Activated naive CD8-positive, alpha-beta T cell treated with anti-CD3 and anti-CD28 coated beads, Interleukin-2, amount 50 U/mL, for 24 hours (primary cell): ENCODE measurements at regions not wholly inside any gene's neighbourhood (a gene's known extent, or its start where the extent isn't known, plus 50 kb on each side); places are given as distances from the start of the nearest gene placed in this dataset.
"Not testable (repeated sequence)": the region's sequence is repeated elsewhere in the genome, so short reads cannot be mapped to it uniquely, and the experiment has no call there.

Experiments
- ATAC-seq: fragments of 150-1000 bp; cut with Tn5 transposase; one replicate; pipeline ENCODE4 v1.10.0; 2021
- DNase-seq: peaks from one replicate; pipeline ENCODE4 v3.0.0; 2021
- H3K27ac Mint-ChIP-seq: one replicate; pipeline ENCODE4 v1.8.0; 2021; ENCODE audit warnings: mild to moderate bottlenecking, mixed read lengths
- H3K27me3 Mint-ChIP-seq: one replicate; pipeline ENCODE4 v1.8.0; 2021; ENCODE audit warnings: mixed read lengths
- H3K36me3 Mint-ChIP-seq: one replicate; pipeline ENCODE4 v1.8.0; 2021; ENCODE audit warnings: low read depth, mixed read lengths
- H3K4me1 Mint-ChIP-seq: one replicate; pipeline ENCODE4 v1.8.0; 2021; ENCODE audit warnings: mixed read lengths
- H3K4me3 Mint-ChIP-seq: one replicate; pipeline ENCODE4 v1.8.0; 2021; ENCODE audit warnings: mild to moderate bottlenecking, moderate library complexity, mixed read lengths
- H3K9me3 Mint-ChIP-seq: one replicate; pipeline ENCODE4 v1.8.0; 2021; ENCODE audit warnings: mixed read lengths

DNA sequence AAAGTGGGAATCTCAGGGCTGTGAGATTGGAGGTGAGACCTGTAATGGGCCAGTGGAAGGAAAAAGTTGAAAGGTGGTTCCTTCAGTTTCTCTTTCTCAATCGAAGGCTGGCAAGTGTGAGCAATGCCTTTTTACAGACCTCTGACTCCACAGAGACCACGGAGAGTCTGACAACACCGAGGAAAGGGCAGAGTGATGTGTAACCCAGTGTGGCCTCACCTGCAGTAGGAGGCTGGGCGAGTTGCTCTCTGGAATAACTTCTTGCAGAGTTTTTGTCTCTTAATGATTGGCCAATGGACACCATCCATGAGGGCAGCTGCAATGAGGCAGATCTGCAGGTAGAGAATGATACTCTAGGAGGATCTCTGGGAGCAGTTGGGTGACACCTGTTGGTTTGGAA lies 115.8 kb downstream of the CRYBB2 start:
- not testable (repeated sequence) for H3K9me3 Mint-ChIP-seq, H3K27me3 Mint-ChIP-seq, H3K27ac Mint-ChIP-seq, H3K36me3 Mint-ChIP-seq, DNase-seq, H3K4me3 Mint-ChIP-seq, H3K4me1 Mint-ChIP-seq
- peak; percentile 85 for ATAC-seq

DNA sequence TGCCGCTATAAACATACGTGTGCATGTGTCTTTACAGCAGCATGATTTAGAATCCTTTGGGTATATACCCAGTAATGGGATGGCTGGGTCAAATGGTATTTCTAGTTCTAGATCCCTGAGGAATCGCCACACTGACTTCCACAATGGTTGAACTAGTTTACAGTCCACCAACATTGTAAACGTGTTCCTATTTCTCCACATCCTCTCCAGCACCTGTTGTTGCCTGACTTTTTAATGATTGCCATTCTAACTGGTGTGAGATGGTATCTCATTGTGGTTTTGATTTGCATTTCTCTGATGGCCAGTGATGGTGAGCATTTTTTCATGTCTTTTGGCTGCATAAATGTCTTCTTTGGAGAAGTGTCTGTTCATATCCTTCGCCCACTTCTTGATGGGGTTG lies 121.1 kb downstream of the CRYBB2 start:
- H3K4me1 Mint-ChIP-seq, H3K4me3 Mint-ChIP-seq, ATAC-seq, H3K36me3 Mint-ChIP-seq, H3K27ac Mint-ChIP-seq, DNase-seq, H3K27me3 Mint-ChIP-seq: not testable (repeated sequence)
- H3K9me3 Mint-ChIP-seq = peaks cover 19% of the 10 kb centered on the region

DNA sequence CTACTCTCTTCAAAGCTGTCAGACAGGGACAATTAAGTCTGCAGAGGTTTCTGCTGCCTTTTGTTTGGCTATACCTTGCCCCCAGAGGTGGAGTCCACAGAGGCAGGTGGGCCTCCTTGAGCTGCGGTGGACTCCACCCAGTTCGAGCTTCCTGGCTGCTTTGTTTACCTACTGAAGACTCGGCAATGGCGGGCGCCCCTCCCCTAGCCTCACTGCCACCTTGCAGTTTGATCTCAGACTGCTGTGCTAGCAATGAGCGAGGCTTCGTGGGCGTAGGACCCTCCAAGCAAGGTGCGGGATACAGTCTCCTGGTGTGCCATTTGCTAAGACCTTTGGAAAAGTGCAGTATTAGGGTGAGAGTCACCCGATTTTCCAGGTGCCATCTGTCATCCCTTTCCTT lies 124.9 kb downstream of the CRYBB2 start:
- peaks cover 22% of the 10 kb centered on the region for H3K36me3 Mint-ChIP-seq
- H3K4me3 Mint-ChIP-seq, H3K27ac Mint-ChIP-seq, H3K9me3 Mint-ChIP-seq, ATAC-seq, DNase-seq, H3K4me1 Mint-ChIP-seq, H3K27me3 Mint-ChIP-seq: not testable (repeated sequence)

DNA sequence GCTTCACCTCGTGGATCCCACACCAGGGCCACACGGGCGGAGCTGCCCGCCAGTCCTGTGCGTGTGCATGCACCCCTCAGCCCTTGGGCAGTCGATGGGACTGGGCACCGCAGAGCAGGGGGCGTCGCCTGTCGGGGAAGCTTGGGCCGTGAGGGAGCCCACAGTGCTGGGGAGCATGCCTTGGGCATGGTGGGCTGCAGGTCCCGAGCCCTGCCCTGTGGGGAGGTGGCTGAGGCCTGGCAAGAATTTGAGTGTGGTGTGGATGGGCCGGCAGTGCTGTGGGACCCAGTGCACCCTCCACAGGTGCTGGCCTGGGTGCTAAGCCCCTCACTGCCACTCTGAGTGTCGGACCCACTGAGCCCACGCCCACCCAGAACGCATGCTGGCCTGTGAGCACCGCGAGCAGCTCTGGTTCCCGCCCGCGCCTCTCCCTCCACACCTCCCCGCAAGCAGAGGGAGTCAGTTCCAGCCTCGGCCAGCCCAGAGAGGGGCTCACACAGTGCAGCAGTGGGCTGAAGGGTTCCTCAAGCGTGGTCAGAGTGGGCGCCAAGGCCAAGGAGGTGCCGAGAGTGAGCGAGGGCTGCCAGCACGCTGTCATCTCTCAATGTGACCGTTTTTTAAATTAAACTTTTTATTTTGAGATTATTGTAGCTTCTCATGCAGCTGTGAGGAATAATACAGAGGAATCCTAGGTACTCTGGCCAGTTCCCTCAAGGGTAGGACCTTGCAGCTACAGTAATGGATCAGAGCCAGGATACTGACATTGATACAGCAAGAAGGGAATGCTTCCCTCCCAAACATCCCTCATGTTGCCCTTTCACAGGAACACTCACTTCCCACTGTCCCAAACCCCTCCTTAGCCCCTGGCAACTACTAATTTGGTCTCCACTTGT lies 127.7 kb downstream of the CRYBB2 start:
- peaks cover 38% of the 10 kb centered on the region for H3K36me3 Mint-ChIP-seq
- DNase-seq (no peak), ATAC-seq (peak; percentile 36)

DNA sequence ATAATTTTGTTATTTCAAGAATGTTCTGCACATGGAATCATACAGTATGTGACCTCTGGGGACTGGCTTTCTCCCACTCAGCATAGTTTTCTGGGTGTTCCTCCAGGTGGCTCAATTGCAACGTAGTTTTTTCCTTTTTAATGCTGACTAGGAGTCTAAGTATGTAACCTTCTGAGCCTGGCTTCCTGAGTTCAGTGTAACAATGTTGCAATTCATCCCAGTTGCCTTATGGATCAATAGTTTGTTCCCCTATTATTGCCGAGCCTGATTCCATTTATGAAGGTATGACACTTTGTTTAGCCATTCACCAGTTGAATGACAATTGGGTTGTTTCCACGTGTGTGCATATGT lies 128.3 kb downstream of the CRYBB2 start:
- Mint-ChIP-seq H3K27me3 (no peaks in the 10 kb centered on the region), H3K4me3 (no peak overlapping the region), H3K27ac (no peak overlapping the region), H3K4me1 (no peaks in the 10 kb centered on the region), H3K9me3 (peaks cover 5% of the 10 kb centered on the region), H3K36me3 (peaks cover 44% of the 10 kb centered on the region)
- ATAC-seq (no peak), DNase-seq (no peak)

More for the DNA sequence above, 127.7 kb downstream of the CRYBB2 start:
- Mint-ChIP-seq H3K27ac (no peak overlapping the region), H3K9me3 (peaks cover 7% of the 10 kb centered on the region), H3K4me1 (no peaks in the 10 kb centered on the region), H3K4me3 (no peak overlapping the region), H3K27me3 (no peaks in the 10 kb centered on the region)

DNA sequence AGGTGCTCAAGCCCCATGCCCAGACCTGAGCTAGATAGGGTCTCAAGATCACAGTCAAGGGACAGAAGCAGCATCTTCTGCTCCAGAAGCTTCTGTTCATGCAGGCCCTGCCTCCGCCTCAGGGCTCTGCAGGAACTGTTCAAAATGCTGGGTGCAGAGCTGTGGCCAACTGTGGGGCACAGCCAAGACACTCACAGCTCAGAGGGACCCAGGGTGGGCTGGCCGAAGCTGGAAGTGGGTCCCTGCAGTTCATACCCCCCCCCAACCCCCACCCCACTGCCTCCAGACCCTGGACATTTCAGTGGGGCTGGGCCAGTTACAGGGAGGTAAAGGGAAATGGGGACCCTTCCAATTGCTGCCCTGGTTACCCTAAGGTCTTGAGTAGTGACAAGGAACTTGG lies 129.0 kb downstream of the CRYBB2 start:
- ATAC-seq = no peak
- H3K4me3 Mint-ChIP-seq = no peak overlapping the region
- no peaks in the 10 kb centered on the region for H3K27me3 Mint-ChIP-seq
- DNase-seq = no peak
- no peak overlapping the region for H3K27ac Mint-ChIP-seq
- H3K9me3 Mint-ChIP-seq = peaks cover 4% of the 10 kb centered on the region
- H3K36me3 Mint-ChIP-seq = peaks cover 45% of the 10 kb centered on the region
- no peaks in the 10 kb centered on the region for H3K4me1 Mint-ChIP-seq

DNA sequence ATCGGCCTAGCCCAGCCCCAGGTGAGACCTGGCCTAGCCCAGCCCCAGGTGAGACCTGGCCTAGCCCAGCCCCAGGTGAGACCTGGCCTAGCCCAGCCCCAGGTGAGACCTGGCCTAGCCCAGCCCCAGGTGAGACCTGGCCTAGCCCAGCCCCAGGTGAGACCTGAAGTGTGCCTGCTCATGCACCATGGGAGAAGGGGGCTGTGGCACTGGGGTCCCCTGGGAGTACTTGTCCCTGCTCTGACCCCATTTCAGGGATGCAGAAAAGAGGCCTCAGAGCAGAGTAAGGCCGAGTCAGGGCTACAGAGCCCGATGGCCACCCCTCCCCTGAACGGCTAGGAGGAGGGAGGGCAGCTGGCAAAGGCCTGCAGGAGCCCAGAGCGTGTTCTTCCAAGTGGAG lies 129.6 kb downstream of the CRYBB2 start:
- H3K36me3 Mint-ChIP-seq = peaks cover 45% of the 10 kb centered on the region
- not testable (repeated sequence) for ATAC-seq, H3K27ac Mint-ChIP-seq, H3K27me3 Mint-ChIP-seq, DNase-seq, H3K9me3 Mint-ChIP-seq, H3K4me3 Mint-ChIP-seq, H3K4me1 Mint-ChIP-seq

DNA sequence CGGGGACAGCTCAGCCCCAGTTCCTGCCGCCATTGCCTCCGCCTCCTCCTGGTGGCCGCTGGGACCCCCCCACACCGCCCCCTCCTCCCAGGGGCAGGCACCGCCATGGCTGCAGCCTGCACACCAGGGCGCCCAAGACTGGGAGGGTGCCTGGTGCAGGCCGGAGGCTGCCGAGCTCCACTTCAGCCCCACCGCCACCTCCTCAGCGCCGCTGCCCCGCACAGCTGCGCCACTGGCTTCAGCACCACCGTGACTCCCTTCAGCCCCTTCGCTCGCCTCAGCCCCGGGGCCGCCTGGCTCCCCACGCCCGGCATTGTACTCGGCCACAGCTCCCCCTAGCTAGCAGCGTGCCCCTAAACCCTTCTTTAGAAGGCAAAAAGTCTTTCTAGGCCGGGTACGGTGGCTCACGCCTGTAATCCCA lies 131.1 kb downstream of the CRYBB2 start:
- DNase-seq (no peak), ATAC-seq (no peak)
- no peak overlapping the region for H3K27ac Mint-ChIP-seq
- H3K4me3 Mint-ChIP-seq = no peak overlapping the region
- H3K4me1 Mint-ChIP-seq = no peaks in the 10 kb centered on the region
- no peaks in the 10 kb centered on the region for H3K27me3 Mint-ChIP-seq
- no peaks in the 10 kb centered on the region for H3K9me3 Mint-ChIP-seq
- peaks cover 50% of the 10 kb centered on the region for H3K36me3 Mint-ChIP-seq

DNA sequence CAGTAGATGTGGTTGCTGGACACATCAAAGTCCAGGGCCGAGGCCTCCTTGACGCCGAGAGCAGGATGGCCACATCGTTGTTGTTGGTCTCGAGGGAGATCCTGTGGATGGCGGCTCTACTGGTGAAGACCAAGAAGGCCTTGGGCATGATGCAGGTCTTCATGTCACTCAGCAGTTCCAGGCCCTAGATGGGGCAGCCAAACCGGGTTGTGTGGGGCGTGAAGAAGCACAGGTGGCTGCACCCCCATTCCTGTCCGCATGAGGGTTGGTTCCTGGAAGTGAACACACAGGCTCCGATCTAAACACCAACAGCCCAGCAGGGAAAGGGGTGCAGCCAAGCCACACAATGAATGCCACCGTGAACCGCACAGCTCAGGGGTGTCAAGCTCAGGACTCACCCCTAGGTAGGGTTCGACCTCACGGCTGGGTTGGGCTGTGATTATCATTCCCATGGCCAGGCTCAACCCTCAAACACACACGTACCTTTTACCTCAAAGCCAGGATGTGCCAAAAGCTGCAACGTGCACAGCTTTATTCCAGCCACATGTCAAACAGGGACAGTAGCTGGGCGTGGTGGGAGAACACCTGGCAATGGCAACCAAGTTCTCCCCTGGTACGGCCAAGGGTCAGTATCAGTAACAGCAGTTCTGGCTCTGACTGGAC lies 132.3 kb downstream of the CRYBB2 start:
- Mint-ChIP-seq H3K4me3 (no peak overlapping the region), H3K27me3 (no peaks in the 10 kb centered on the region), H3K27ac (no peak overlapping the region), H3K36me3 (peaks cover 44% of the 10 kb centered on the region), H3K9me3 (no peaks in the 10 kb centered on the region), H3K4me1 (no peaks in the 10 kb centered on the region)
- ATAC-seq = no peak
- no peak for DNase-seq

DNA sequence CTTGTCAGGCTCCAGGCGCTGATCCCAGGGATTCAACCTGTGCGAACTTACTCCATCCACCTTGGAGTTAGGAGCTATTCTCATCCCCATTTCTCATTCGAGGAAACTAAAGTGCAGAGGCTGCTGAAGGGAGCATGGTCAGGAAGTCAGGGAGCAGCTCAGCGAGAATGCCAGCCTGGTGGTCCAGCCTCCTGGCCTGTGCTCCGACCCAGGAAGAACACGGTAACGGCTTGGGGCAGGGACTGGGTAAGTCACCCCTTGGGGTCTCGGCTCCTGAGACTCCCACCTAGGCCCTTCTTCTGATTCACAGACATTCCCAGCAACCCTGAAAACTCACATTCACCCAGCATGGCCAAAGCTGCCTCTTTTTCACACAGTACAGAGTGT lies 132.8 kb downstream of the CRYBB2 start:
- no peak overlapping the region for H3K27ac Mint-ChIP-seq
- no peak for DNase-seq
- no peaks in the 10 kb centered on the region for H3K27me3 Mint-ChIP-seq
- no peaks in the 10 kb centered on the region for H3K9me3 Mint-ChIP-seq
- H3K36me3 Mint-ChIP-seq = peaks cover 46% of the 10 kb centered on the region
- no peaks in the 10 kb centered on the region for H3K4me1 Mint-ChIP-seq
- no peak for ATAC-seq
- no peak overlapping the region for H3K4me3 Mint-ChIP-seq

DNA sequence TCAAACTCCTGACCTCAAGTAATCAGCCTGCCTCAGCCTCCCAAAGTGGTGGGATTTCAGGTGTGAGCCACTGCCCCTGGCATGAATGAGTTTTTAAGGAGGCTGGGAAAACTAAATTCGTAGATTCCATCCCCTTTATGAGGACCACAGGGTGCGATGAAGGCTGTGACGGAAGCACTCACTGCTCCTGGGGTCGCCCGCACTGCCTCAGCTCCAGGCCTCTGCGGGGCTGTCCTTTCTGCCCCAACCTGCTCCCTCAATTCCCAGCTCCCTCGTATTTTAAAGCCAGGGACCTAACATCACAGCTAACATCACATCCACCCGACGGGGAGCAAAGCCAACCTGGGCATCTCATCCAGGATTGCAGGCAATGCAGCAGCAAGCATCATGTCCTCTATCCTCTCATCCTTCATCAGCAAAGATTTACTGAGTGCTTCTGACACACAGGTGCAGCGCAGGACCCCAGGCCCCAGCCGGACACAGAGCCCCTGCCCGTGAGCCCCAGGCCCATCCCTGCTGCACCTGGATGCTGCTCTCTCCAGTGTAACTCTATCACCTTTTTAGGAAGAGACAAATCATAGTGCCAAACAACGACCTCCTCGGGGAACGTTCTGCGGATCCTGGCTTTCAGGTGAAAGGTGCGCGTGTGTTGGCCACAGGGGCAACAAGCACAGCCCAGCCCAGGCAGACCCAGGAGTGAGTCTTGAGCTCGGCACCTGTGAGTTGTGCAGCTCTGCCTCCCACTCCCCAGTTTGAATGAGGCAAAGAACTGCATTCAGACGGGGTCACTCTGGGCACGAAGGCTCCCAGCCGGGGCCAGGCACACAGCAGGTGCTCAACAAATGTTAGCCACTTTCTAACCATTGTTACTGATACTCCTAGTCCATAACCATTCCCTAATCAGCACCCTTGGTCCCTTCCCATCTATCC lies 134.3 kb downstream of the CRYBB2 start:
- no peak for DNase-seq
- Mint-ChIP-seq H3K4me1 (no peaks in the 10 kb centered on the region), H3K27ac (no peak overlapping the region), H3K36me3 (peaks cover 43% of the 10 kb centered on the region), H3K27me3 (no peaks in the 10 kb centered on the region), H3K9me3 (no peaks in the 10 kb centered on the region), H3K4me3 (no peak overlapping the region)
- no peak for ATAC-seq

DNA sequence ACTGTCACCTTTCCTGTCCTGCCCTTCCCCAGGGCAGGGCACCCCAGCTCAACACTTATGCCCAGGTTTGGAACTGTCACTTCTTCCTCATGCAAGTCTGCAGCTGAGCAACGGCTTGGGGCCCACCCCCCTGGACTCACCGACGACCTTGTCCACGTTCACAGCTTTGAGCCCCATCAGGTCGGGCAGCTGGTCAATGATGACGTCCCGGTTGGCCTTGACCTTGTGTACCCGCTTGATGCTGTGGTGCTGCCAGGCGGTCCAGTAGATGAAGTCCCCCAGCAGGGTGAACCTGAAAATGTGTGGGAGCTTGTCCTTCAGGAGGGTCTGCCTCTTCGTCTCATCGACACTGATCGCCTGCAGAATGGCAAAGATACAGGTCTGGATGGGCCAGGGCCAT lies 135.0 kb downstream of the CRYBB2 start:
- no peaks in the 10 kb centered on the region for H3K9me3 Mint-ChIP-seq
- H3K27me3 Mint-ChIP-seq = no peaks in the 10 kb centered on the region
- no peak overlapping the region for H3K4me3 Mint-ChIP-seq
- peaks cover 40% of the 10 kb centered on the region for H3K36me3 Mint-ChIP-seq
- no peak overlapping the region for H3K27ac Mint-ChIP-seq
- DNase-seq (no peak), ATAC-seq (no peak)
- H3K4me1 Mint-ChIP-seq = no peaks in the 10 kb centered on the region

DNA sequence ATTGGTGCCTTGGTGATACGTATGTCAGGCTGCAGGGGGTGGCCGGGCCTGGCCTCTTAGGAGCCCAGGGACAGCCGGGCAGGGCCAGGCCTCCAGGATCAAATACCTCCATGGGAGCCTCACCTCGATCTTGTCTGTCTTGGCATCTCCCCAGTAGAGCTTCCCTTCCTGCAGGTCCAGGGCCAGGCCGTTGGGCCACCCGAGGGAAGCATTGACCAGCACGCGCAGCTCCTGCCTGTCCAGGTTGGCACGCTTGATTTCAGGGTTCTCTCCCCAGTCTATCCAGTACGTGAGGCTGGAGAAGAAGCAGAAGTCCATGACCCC lies 137.7 kb downstream of the CRYBB2 start:
- H3K4me1 Mint-ChIP-seq = no peaks in the 10 kb centered on the region
- H3K4me3 Mint-ChIP-seq = no peak overlapping the region
- no peaks in the 10 kb centered on the region for H3K27me3 Mint-ChIP-seq
- DNase-seq (no peak), ATAC-seq (no peak)
- peaks cover 25% of the 10 kb centered on the region for H3K36me3 Mint-ChIP-seq
- H3K27ac Mint-ChIP-seq = no peak overlapping the region
- no peaks in the 10 kb centered on the region for H3K9me3 Mint-ChIP-seq

DNA sequence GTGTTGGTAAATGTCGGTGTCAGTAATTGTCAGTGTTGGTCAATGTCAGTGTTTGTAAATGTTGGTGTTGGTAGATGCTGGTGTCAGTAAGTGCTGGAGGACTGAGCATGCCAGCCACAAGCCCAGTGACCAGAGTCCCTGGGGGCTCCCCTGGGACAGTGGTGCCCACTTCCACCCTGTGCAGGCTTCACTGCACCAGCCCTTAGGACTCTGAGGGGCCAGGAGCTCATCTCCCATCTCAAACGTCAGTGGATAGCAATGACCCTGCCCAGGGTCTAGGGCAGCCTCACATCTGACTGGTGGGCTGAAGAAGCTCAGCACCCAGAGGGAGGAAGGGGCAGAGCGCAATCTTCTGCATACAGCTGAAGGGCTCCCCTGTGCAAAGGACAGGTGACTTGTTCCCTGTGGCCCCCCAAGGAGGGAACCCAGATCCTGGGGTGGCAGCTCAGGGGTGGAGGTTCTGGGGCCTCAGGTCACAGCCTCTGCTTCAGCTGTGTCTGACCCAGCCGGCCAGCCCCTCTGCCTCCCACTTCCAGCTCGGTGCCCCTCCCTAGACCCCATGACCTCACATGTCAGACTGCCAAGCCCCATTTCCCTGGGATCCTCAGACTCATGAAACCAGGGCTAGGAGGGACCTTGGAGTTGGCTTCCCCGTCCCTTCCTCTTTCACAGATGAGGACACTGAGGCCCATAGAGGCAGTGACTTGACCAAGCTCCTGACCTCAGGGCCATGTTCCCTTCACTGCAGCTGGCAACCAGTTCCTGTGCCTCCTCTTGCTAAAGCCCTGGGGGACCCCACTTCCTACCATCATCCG lies 138.4 kb downstream of the CRYBB2 start:
- Mint-ChIP-seq H3K4me1 (no peaks in the 10 kb centered on the region), H3K36me3 (peaks cover 18% of the 10 kb centered on the region), H3K4me3 (no peak overlapping the region), H3K27ac (no peak overlapping the region), H3K27me3 (no peaks in the 10 kb centered on the region), H3K9me3 (no peaks in the 10 kb centered on the region)
- ATAC-seq = no peak
- DNase-seq = no peak
